PC-9 (cell line): ENCODE measurements at regions not wholly inside any gene's neighbourhood (a gene's known extent, or its start where the extent isn't known, plus 50 kb on each side); places are given as distances from the start of the nearest gene placed in this dataset.

ENCODE experiments used
- CTCF ChIP-seq: fragments of 200-600 bp; sonication (generic); conservative IDR thresholded peaks from 2 replicates; pipeline ENCODE4 v1.6.1; 2017; ENCODE audit warnings: mixed run types, antibody characterized with exemption, mild to moderate bottlenecking, moderate library complexity
- EZH2 ChIP-seq: fragments of 200-600 bp; sonication (generic); IDR thresholded peaks from 2 replicates; pipeline ENCODE4 v1.8.0; 2017; ENCODE audit warnings: antibody characterized with exemption, low read depth

GRCh38 chr2:13611939-13612338 is 895.2 kb downstream of the TRIB2 start:
- TF ChIP-seq CTCF (no peak), EZH2 (no peak)
